Skeletal muscle cell (primary cell): ENCODE measurements at regions not wholly inside any gene's neighbourhood (a gene's known extent, or its start where the extent isn't known, plus 50 kb on each side); places are given as distances from the start of the nearest gene placed in this dataset.

Experiments
- DNase-seq: peaks from one replicate; pipeline ENCODE4 v3.0.0-alpha.2; 2010; ENCODE audit warnings: low read depth
- H3K4me3 ChIP-seq: 2 replicates; pipeline ENCODE4 v1.5.1; 2011; ENCODE audit warnings: low read depth, mild to moderate bottlenecking, control low read depth, low read length, moderate library complexity

DNA sequence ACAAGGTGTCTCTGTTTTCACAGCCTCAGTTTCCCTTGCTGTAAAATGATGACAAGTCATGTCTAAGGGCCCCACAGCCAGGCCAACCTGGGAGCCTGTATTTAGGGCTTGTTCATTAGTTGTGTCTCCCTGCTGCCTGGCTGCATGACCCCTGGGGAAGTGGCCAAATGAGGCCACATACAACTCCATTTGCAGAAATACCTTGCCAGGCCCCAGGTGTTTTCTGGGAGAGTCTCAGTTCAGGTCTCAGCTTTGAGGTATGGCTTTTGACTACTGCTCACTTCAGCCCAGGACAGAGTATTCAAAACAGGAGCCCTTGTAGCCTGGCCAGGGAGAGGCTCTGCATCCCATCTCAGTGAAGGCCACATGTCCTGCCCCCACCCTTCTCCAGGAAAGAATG lies 202.5 kb upstream of the MAMLD1 start:
- no peak for DNase-seq
- H3K4me3 ChIP-seq = no peak overlapping the region

DNA sequence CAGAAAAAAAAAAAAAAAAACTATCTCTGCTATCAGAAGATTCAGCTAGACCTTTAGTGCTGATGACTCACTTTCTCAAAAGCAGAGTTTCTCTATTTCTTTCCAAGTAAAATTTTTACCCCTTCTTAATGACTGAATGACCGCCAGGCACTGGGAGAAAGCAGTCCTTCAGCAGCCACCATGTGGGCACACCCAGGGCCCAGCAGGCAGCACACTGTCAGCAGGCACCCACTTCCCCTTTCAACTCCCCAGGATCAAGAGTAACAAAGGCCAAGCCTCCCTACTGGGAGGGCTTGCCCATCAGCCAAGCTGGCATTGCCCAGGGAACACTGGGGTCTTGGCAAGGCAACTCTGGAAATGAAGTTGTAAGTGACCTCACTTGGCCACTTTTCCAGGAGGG lies 201.9 kb upstream of the MAMLD1 start:
- DNase-seq = no peak
- no peak overlapping the region for H3K4me3 ChIP-seq

DNA sequence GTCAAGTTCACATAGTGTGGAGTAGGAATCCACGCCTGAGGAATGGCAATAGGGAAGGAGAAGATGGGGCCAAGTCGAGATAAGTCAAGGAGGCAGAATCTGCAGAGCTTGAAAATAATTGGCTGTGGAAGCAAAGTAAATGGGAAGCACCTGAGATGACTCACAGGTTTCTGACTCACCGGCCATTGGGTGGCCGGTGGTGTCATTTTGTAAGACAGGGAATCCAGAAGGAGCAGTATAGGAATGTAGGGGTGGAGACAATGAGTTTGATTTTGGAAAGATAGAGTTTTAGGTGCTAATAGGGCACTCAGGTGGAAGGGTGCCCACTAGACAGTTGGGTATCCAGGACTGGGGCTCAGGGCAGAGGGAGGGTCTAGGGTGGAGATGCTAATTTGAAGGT lies 201.0 kb upstream of the MAMLD1 start:
- DNase-seq = no peak
- H3K4me3 ChIP-seq = no peak overlapping the region

DNA sequence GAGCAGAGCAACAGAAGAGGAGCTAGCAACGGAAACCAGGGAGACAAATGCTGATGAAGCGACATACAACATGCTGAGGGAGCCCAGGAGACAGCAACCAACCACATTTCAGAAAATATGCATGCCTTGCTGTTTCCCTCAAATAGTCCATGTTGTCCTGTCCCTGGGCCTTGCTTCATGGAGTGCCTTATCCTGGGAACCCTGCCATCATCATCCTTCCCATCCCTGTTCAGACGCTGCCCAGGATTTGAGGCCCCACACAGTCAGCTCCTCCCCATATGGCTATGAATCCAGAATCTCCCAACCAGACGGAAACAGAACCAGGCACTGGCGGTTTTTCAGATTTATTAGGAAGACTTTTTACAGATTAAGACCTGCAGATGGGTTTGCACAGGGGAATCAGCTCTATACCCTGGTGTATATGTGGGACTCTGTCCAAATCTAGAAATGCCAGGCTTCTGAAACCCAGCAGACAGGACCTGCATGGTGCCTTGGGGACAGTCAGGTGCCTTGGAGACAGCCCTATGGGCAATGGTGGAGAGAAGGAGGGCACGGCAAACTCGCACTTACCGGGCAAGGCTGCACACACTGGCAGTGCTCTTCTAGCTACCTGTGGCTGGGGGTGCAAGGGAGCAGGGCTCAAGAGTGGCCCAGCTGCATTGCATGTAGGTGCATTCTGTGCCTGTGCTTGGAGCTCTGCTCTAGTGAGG lies 199.7 kb upstream of the MAMLD1 start:
- no peak for DNase-seq
- no peak overlapping the region for H3K4me3 ChIP-seq

DNA sequence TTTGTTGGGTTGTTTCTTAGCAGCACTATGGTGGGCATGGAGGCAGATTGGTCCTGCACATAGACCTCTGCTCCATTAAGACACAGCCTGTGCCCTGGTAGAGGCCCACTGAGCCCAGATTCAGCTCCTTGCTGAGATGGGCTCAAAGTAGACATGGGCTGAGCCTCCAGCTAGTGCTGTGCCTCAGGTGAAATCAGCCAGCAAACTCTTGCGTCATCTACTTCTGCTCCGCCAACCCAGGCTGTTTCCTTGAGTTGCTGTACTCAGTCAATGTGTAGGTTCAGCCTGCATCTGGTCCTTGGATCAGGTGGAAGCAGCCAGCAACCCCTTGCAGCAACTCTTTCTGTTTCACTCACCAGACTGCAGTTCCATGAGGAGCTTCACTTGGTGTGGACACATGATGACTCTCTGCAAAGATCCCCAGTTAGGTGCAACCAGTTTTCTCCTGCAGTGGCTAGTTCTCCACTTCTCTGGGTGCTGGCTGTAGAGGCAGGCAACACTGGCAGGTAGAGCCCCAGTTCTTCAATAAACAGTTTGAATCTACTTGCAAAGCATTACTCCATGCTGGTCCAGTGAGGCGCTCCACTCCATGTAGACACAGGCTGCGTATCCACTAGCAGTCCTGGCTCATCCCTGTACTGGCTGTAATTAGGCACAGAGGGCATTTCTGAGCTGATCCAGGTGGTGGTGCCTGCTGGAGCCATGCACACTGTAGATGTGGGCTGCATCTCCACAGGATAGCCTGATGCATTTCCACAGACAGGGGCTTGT lies 199.0 kb upstream of the MAMLD1 start:
- no peak overlapping the region for H3K4me3 ChIP-seq

DNA sequence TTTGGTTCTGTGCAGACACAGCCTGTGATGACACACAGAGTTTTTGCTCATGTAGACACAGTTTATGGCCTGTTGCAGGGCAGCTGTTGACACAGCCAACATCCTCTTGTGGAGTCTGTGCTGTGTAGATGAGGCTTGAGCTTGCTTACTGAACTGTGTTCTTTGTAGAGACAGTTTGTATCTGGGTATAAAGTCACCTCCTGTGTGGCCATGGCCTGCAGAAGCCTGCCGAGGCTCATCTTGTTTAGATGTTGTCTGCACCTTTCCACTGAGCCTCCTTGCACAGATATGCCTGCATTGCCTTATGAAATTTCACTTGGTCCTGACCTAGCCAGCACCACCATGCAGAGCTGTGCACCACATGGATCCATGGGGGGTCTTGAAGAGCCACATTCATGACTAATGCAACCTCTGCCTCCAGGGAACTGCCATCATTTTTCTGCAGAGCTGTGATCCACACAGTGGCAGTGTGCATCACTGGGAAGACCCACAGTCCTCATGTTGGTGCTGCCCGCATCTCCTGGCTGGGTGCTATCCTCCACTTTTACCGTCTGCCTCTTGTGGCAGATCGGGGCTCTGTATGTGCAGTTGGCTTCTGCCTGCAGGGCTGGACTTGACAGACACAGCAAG lies 198.0 kb upstream of the MAMLD1 start:
- DNase-seq = no peak
- no peak overlapping the region for H3K4me3 ChIP-seq

More for the DNA sequence above, 199.0 kb upstream of the MAMLD1 start:
- DNase-seq = no peak

DNA sequence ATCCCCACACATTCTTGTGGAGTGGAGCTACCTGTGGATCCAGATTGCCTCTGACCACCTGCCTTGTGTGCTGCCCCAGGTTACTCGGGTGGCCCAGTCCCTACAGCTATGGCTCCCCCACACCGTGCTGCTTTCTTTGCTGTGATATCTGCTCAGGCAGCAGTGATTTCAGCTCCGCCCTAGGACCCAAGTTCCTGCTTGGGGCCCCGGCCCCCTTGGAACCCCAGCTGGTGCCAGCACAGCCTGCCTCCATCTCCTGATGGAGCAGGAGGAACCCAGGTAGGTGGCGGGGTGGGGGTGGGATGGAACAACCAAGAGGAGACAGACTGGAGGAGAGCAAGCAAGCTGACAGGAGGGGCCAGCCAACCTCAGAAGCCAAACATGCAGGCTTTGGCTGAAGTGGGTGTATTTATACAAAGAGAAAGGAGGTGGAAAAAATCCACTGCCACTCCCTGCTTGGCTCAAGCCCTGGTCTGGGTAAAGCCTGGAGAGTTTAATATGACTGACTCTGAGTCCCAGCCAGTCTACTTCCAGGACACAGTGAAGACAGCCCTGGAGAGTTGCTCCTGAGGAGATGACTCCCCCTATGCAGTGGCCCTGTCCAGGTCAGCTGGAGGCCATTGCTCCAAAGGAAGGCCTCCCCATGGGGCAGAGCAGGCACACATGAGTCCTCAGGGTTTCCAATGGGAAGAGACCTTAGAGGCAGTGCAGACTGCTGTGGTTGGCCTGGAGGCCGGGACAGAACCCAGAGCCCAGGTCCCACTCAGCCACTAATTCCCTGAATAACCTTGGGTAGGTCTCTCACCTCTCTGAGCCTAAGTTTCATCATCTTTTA lies 197.1 kb upstream of the MAMLD1 start:
- H3K4me3 ChIP-seq = no peak overlapping the region
- no peak for DNase-seq

DNA sequence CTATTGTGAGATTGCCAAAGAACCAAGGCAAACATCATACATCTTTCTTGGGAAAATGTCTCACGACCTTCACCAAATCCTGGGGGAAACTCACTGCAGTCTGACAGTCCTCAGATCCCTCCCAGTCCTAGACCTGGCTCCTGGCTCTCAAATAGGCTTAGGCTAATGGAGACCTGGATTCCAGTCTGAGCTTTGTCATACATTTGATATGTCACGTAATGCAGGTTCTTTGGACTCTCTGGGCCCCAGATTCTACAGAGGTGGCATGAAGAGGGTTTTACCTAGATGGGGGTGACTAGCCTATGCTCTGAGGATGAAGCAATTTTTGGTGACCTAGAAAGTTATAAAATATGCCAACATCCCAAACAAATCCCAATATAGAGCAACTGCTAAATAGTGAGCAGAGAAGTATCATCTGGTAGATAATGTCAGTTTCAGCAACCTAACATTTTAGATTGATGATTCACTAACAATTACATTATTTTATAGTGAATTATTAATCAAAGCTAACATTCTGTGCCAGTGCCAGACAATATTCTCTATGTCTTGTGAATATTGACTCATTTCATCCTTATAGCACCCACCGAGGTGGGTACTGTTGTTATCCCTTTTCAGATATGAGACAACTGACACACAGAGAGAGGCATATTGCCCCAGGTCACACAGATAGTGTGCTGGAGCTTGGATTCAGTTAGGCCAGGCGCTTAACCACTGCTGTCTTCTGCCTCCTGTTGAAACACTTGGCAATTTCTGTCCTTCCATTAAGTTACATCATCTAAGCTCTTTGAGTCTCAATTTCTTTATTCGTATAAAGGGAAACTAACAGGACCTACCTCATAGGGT lies 195.4 kb upstream of the MAMLD1 start:
- no peak for DNase-seq
- no peak overlapping the region for H3K4me3 ChIP-seq

DNA sequence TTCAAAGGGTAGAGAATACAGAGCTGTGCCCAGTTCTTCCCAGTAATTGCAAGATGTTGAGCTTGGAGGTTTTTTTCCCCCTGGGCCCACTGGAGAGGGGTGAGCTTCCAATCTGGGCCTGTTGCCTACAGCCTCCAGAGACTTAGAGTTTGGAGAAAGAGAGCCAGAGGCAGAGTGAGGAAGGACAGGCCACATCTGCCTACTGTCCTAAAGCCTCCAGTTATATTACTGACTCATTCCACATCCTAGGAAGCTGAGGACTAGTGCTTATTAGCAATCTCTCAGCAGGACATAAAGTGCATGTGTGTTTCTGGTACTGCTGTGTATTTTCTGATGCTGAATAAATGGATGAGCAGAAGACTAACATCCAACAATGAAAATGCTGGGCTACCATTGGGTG lies 181.0 kb upstream of the MAMLD1 start:
- DNase-seq = no peak
- H3K4me3 ChIP-seq = no peak overlapping the region

DNA sequence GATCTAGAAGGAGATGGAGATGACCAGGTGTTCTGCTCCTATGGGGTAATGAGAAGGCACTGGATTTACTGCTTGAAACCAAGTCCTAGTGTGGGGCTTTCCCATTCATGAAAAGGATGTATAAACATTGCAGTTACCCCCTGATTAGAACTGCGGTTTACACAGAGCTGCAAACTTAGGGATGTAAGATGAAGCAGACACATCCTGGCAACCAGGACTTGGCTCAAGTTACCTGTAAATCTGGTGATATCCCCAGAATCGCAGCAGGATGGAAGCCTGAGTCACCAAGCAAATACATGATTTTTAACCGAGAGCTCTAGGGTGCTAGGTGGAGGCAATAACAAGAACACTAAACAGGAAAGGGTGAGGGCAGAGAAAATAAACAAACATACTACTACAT lies 178.6 kb upstream of the MAMLD1 start:
- DNase-seq = no peak
- H3K4me3 ChIP-seq = no peak overlapping the region

DNA sequence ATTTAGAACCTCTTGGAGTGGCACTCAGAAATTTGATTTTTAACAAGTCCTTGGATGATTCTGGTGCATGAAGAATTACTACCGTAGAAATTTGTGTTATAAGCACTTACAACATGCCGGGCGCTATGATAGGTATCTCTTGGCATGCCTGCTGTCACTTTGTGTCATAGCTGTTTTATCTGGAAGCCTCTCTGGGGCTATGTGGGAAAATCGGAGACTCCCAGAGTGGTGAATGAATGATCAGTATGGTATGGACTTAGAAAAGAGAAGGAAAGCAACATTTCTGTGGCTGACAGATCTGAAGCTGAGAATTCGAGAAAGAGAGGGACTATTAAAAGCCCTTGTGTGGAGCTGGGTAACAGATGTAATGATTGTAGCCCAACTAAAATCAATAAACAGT lies 177.4 kb upstream of the MAMLD1 start:
- DNase-seq = no peak
- no peak overlapping the region for H3K4me3 ChIP-seq

DNA sequence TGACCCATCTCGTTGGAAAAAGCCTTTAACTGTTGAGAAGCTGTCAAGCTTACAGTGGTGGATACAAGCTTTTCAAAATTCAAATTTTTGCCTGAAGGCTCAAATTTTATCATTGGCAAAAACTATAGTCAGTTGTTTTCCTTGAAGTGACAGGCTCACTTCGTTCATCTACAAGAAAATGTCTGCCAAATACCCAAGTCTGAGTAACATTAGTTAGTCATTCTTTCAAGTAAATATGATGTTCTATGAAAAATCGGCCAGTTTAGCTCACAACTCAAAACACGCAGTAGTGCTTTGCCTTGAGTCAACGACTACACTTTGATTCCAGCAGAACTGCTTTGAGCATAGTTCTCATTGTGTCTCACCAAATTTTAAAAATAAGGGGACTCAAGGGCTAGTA lies 170.3 kb upstream of the MAMLD1 start:
- no peak for DNase-seq

DNA sequence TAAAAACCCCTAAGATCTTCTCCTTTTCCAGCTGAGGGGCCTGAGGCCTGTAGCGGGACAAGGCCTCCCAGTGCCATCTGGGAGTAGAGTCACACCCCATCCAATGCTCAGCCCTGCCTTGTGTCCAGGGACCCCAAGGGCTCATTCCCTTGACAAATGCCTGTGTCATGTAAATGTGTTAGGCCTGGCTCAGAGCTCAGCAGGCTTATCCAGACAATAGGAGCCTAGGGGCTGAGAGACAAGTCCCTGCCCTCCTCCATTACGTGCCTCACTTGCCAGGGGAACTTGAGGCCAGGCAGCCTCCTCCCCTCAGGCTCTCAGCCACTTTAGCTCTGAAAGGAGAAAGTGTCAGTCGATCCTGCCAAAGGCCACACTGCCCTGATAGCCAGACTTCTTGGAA lies 166.8 kb upstream of the MAMLD1 start:
- H3K4me3 ChIP-seq = no peak overlapping the region

More for the DNA sequence above, 170.3 kb upstream of the MAMLD1 start:
- H3K4me3 ChIP-seq = no peak overlapping the region

DNA sequence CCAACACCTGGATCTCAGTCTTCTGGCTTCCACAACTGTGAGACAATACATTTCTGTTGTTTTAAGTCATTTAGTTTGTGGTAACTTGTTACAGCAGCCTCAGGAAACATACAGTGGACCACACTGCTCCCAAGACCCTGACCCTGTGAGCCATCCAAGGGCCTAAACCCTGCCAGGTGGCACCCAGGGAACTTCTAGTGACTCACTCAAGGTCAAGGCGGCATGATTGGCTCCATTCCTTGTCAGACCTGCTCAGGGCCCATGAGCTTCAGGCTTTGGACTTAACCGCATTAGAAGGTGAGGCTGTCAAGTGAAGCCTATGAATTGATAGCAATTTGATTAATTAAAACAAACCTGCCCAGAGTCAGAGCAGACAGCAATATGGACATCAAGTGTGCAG lies 165.7 kb upstream of the MAMLD1 start:
- no peak for DNase-seq
- H3K4me3 ChIP-seq = no peak overlapping the region

More for the DNA sequence above, 166.8 kb upstream of the MAMLD1 start:
- DNase-seq = no peak

DNA sequence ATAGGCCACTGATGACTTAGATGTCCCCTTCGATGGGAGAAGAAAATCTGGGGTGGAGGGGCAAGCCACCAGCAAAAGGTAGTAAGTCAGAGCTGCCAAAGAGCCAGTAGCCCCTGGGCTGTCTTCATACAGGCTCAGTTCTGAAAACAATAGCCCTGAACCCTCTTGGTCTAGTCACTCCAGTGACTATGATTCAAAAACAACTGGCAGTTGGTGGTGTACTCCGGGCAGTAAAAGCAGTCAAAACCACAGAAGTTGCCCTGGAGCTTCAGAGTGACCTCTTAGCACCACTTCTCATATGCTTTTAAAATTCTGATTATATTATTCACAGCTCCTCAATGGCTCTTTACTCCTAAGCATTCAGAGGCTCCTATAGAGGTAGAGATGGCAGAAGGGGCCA lies 164.3 kb upstream of the MAMLD1 start:
- no peak for DNase-seq

DNA sequence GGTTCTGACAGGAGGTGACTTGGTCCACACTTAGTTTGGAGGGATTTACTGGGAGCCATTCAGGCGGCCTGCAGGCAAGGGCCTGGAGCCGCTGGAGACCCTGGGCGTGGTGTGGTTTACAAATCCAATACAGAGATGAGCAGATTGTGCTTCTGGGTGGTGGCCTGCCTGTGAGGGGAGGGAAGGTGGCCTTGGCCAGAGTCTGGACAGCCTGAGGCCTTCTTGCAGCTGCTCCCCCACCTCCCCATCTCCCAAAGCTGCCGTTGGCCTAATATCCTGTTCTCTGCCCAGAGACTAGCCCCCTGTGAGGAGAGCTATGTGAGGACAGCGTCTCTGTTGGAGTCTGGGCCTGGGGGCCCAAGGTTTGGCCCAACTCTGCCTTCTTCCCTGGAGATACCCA lies 163.9 kb upstream of the MAMLD1 start:
- no peak for DNase-seq
- no peak overlapping the region for H3K4me3 ChIP-seq

More for the DNA sequence above, 164.3 kb upstream of the MAMLD1 start:
- H3K4me3 ChIP-seq = no peak overlapping the region

DNA sequence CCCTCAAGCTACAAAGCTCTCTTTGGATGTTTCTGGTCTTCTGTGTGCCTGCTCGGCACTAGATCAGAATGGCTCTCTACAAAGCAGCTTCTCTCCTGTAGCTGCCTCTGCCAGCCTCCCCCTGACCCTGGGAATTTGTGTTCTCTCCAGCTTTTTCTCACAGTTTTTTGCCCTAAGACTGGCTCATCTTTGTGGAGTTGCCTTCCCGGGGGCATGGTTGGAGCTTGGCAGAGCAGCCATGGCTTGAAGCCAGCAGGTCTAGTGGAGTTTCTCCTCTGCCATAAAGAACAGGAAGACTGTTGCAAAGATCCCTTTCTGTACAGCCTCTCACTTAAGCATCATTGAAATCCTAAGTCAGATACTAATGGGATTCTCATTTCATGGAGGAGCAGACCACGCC lies 163.3 kb upstream of the MAMLD1 start:
- no peak for DNase-seq
- no peak overlapping the region for H3K4me3 ChIP-seq

DNA sequence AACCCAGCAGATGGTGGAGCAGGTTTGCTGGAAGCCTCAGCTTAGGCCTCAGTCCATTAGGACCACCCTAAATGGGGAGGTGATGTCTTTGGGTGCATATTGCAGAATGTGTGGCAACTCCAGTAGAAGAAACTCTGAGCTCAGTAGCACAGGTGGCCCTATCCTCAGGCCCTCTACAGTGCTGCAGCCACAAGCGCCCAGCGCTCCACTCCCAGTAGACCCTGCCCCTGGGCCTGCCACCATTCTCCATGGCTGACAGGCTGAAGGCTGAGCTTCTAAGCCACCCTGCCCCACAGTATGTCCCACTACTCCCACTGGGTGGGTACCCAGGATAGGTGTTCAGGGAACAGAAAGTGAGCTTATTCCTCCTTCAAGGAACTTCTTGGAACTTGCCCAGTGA lies 162.8 kb upstream of the MAMLD1 start:
- H3K4me3 ChIP-seq = no peak overlapping the region
- DNase-seq = no peak

DNA sequence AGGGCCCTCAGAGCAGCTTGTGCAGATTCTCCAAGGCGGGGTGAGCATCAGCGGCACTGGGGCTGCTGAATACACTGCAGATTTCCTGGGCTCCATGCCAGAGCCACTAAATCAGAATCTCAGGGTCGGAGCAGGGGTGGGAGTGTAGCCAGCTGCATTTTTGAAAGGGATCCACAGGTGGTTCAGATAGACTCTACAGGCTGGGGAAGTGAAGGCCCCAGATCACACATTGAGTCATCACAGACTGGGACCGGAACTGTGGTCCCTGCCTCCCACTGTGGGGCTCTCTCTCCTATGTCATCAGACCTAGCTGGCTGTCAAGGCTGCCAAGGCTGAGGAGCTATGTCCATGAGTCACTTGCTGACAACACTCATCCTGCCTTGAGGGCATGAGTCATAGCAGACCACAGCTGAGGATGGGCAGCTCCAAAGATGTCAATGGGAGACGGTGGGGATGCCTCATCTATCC lies 162.3 kb upstream of the MAMLD1 start:
- DNase-seq = peak; percentile 97
- H3K4me3 ChIP-seq = no peak overlapping the region
